ENCODE measurements at regions not wholly inside any gene's neighbourhood (a gene's known extent, or its start where the extent isn't known, plus 50 kb on each side); places are given as distances from the start of the nearest gene placed in this dataset.

DNA sequence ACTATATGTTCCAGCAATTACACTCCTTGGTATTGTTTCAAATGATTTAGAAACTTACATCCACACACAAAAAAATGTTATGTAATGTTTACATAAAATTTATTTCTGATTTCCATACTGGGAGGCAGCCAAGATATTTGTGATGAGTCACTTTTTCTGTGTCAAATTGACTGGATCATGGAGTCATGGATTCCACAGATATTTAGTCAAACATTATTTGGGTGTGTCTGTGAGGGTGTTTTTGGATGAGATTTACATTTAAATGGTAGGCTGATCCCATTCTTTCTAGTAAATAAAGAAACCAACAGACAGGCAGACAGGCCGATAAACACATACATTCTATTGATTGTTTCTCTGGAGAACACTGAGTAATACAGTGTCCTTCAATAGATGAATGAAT lies 562.8 kb downstream of the SLITRK6 start:
- H3K27ac ChIP-seq: no peak overlapping the region
- H3K27me3 ChIP-seq: no peaks in the 10 kb centered on the region
- H3K9me3 ChIP-seq (replicated peaks): no peaks in the 10 kb centered on the region
- no peaks in the 10 kb centered on the region for H3K4me1 ChIP-seq
- no peak for DNase-seq
- no peak overlapping the region for H3K4me3 ChIP-seq
- H3K36me3 ChIP-seq: no peaks in the 10 kb centered on the region

- H3K36me3 ChIP-seq: no peaks in the 10 kb centered on the region
- H3K9me3 ChIP-seq (replicated peaks): no peaks in the 10 kb centered on the region
- H3K4me3 ChIP-seq: no peak overlapping the region
- H3K4me1 ChIP-seq: no peaks in the 10 kb centered on the region
- H3K27me3 ChIP-seq: no peaks in the 10 kb centered on the region
- no peak overlapping the region for H3K27ac ChIP-seq
- no peak for DNase-seq
Measured at GRCh38 chr13:85230691-85231093, 568.5 kb downstream of the SLITRK6 start.

GRCh38 chr13:85228692-85229091 lies 570.5 kb downstream of the SLITRK6 start:
- Histone ChIP-seq H3K27me3 (no peaks in the 10 kb centered on the region), H3K36me3 (no peaks in the 10 kb centered on the region), H3K9me3 (replicated peaks) (no peaks in the 10 kb centered on the region), H3K4me3 (no peak overlapping the region), H3K4me1 (no peaks in the 10 kb centered on the region), H3K27ac (no peak overlapping the region)
- no peak for DNase-seq

GRCh38 chr13:85223883-85224656 lies 575.1 kb downstream of the SLITRK6 start:
- Histone ChIP-seq H3K27ac (no peak overlapping the region), H3K4me1 (no peaks in the 10 kb centered on the region), H3K9me3 (replicated peaks) (no peaks in the 10 kb centered on the region), H3K27me3 (no peaks in the 10 kb centered on the region), H3K4me3 (no peak overlapping the region), H3K36me3 (no peaks in the 10 kb centered on the region)
- no peak for DNase-seq

GRCh38 chr13:85216576-85216975 lies 582.6 kb downstream of the SLITRK6 start:
- Histone ChIP-seq H3K36me3 (no peaks in the 10 kb centered on the region), H3K4me3 (no peak overlapping the region), H3K27ac (no peak overlapping the region), H3K4me1 (no peaks in the 10 kb centered on the region), H3K9me3 (replicated peaks) (no peaks in the 10 kb centered on the region), H3K27me3 (no peaks in the 10 kb centered on the region)
- DNase-seq: no peak

DNA sequence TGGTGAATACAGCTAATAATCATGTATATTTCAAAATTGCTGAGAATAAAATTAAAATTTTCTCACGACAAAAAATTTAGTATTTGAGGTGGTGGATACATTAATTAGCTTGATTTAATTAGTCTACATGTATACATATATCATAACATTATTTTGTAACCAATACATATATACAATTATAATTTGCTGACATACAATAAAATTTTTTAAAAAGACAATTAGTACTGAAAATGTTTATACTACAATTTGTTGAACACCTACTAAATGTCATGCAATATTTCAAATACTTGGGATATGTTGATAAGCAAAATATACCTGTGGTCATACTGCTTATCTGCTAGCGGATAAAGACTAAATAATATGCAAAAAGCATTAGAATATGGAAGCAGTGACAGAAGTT lies 586.5 kb downstream of the SLITRK6 start:
- Histone ChIP-seq H3K27me3 (no peaks in the 10 kb centered on the region), H3K9me3 (replicated peaks) (no peaks in the 10 kb centered on the region), H3K36me3 (no peaks in the 10 kb centered on the region), H3K4me1 (no peaks in the 10 kb centered on the region), H3K4me3 (no peak overlapping the region), H3K27ac (no peak overlapping the region)
- no peak for DNase-seq

DNA sequence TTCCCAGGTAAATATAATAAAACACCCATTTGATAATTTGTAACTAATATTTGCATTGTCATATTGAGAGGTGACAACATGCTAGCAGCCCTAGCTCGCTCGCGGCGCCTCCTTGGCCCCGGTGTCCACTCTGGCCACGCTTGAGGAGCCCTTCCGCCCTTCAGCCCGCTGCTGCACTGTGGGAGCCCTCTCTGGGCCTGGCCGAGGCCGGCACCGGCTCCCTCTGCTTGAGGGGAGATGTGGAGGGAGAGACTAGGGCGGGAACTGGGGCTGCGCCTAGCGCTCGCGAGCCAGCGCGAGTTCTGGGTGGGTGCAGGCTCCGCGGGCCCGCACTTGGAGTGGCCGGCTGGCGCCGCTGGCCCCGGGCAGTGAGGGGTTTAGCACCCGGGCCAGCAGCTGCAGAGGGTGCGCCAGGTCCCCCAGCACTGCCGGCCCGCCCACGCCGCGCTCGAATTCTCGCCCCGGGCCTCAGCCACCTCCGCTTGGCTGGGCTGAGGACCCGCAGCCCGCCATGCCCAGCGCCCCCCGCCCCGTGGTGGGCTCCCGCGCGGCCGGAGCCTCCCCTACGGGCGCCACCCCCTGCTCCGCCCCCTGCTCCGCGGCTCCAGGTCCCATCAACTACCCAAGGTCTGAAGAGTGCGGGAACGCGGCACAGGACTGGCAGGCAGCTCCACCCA lies 594.4 kb downstream of the SLITRK6 start:
- H3K27me3 ChIP-seq: no peaks in the 10 kb centered on the region
- H3K9me3 ChIP-seq (replicated peaks): no peaks in the 10 kb centered on the region
- H3K4me3 ChIP-seq: no peak overlapping the region
- no peaks in the 10 kb centered on the region for H3K4me1 ChIP-seq
- no peak for DNase-seq
- no peaks in the 10 kb centered on the region for H3K36me3 ChIP-seq
- H3K27ac ChIP-seq: no peak overlapping the region

GRCh38 chr13:85197431-85197830 lies 601.8 kb downstream of the SLITRK6 start:
- H3K4me3 ChIP-seq: no peak overlapping the region
- no peaks in the 10 kb centered on the region for H3K9me3 ChIP-seq (replicated peaks)
- no peaks in the 10 kb centered on the region for H3K36me3 ChIP-seq
- H3K27me3 ChIP-seq: no peaks in the 10 kb centered on the region
- no peaks in the 10 kb centered on the region for H3K4me1 ChIP-seq
- H3K27ac ChIP-seq: no peak overlapping the region
- no peak for DNase-seq

DNA sequence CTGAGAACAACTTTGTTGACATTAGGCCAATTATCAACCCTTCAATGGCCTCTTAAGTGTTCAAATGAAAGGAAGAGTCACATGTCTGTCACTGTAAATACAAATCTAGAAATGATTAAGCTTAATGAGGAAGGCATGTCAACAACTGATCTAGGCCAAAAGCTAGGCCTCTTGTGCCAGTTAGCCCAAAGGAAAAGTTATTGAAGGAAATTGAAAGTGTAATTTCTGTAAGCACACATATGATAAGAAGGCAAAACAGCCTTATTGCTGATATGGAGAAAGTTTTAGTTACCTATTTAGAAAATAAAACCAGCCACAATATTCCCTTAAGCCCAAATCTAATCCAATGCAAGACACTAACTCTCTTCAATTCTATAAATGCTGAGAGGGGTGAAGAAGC lies 604.7 kb downstream of the SLITRK6 start:
- H3K4me1 ChIP-seq: no peaks in the 10 kb centered on the region
- DNase-seq: no peak
- H3K9me3 ChIP-seq (replicated peaks): no peaks in the 10 kb centered on the region
- no peak overlapping the region for H3K4me3 ChIP-seq
- H3K27ac ChIP-seq: no peak overlapping the region
- no peaks in the 10 kb centered on the region for H3K36me3 ChIP-seq
- H3K27me3 ChIP-seq: no peaks in the 10 kb centered on the region

DNA sequence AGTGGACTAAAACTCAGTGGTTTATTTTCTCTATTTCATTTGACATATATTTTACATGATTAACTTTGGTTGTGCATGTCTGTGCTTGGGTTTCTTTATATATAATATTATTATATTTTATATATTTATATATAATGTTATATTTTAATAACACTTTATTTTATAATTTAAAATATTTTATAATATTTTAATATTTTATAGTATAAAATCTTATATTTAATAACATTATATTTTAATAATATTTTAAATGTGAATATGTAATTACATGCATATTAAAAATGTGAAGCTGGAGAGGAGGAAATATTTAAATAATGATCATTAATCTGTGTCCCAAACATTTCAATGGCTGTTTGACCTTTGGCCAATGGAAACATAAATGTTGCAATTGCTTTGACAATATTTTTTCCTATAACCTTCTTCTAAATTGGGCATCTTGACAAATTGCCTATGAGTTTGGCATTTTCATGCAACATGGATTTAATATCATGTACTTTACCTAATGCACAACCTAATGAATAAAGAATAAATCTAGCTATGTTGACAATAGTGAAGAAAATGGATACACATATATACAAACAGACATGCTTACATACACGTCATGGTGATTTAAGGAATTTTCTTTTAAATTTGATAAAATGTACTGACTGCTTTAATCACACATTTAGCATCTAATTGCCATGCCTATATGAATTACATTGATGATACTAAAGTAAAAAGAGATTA lies 607.1 kb downstream of the SLITRK6 start:
- no peak for DNase-seq
- no peaks in the 10 kb centered on the region for H3K9me3 ChIP-seq (replicated peaks)
- H3K27ac ChIP-seq: no peak overlapping the region
- no peak overlapping the region for H3K4me3 ChIP-seq
- no peaks in the 10 kb centered on the region for H3K4me1 ChIP-seq
- no peaks in the 10 kb centered on the region for H3K36me3 ChIP-seq
- no peaks in the 10 kb centered on the region for H3K27me3 ChIP-seq

DNA sequence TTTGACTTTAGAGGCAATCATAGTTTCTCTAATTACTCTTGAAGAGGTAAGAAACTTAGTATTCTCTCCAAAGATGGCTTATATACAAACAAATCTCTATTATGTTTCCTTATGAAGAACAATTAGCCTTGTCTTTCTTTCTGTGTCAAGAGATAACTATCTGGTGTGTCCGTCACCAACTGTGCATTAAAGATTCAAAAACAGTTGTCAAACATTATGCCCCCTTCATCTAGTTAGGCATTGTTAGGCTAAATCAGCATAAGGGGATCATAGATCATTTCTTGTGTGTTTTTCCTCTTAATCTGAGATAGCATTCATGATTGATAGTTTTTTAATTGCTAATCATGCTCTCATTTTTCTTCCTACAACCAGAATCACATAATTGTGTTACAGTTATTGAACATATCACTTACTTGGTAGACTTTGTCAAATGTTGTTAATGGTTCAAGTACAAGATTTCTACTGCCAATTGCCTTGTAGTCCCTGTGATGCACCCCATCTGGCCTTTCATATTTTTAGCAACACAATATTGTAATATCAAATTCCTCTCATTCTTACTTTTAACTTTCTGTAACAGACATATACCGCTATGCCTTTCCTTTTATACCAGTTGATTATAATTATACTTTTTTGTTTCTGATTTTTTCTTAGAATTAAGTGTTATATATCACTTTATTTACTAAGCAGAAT lies 612.7 kb downstream of the SLITRK6 start:
- H3K4me1 ChIP-seq: no peaks in the 10 kb centered on the region
- no peak overlapping the region for H3K4me3 ChIP-seq
- H3K27me3 ChIP-seq: no peaks in the 10 kb centered on the region
- H3K27ac ChIP-seq: no peak overlapping the region
- no peaks in the 10 kb centered on the region for H3K36me3 ChIP-seq
- no peaks in the 10 kb centered on the region for H3K9me3 ChIP-seq (replicated peaks)
- DNase-seq: no peak

GRCh38 chr13:85174291-85174690 lies 624.9 kb downstream of the SLITRK6 start:
- Histone ChIP-seq H3K36me3 (no peaks in the 10 kb centered on the region), H3K4me1 (no peaks in the 10 kb centered on the region), H3K9me3 (replicated peaks) (no peaks in the 10 kb centered on the region), H3K27me3 (no peaks in the 10 kb centered on the region), H3K27ac (no peak overlapping the region), H3K4me3 (no peak overlapping the region)
- DNase-seq: no peak

GRCh38 chr13:85170372-85170771 lies 628.8 kb downstream of the SLITRK6 start:
- DNase-seq: no peak
- no peak overlapping the region for H3K27ac ChIP-seq
- no peaks in the 10 kb centered on the region for H3K9me3 ChIP-seq (replicated peaks)
- no peaks in the 10 kb centered on the region for H3K27me3 ChIP-seq
- H3K36me3 ChIP-seq: no peaks in the 10 kb centered on the region
- no peak overlapping the region for H3K4me3 ChIP-seq
- H3K4me1 ChIP-seq: no peaks in the 10 kb centered on the region

DNA sequence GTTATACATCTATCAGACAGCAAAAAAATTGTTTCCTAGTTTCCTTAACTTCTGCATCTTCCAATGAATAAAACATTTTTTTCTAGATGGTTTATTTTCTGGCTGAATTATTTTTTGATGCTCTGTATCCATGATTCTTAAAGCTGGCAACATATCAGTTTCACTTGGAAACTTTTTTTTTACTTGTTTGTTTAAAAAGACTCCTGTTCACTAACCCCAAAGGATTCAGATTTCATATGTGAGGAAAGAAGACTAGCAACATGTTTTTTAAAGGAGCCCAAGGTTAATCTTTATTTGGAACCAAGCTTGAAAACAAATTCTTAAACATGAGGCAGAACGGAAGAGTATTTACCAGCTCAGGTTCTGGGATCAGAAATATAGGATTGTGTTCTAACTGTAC lies 632.3 kb downstream of the SLITRK6 start:
- Histone ChIP-seq H3K36me3 (no peaks in the 10 kb centered on the region), H3K4me1 (no peaks in the 10 kb centered on the region), H3K4me3 (no peak overlapping the region), H3K9me3 (replicated peaks) (no peaks in the 10 kb centered on the region), H3K27me3 (no peaks in the 10 kb centered on the region), H3K27ac (no peak overlapping the region)
- peak in 1 of 2 experiments; percentile 3 for DNase-seq

GRCh38 chr13:85163063-85163462 lies 636.2 kb downstream of the SLITRK6 start:
- H3K9me3 ChIP-seq (replicated peaks): no peaks in the 10 kb centered on the region
- no peaks in the 10 kb centered on the region for H3K27me3 ChIP-seq
- no peak overlapping the region for H3K4me3 ChIP-seq
- H3K4me1 ChIP-seq: no peaks in the 10 kb centered on the region
- no peak for DNase-seq
- H3K36me3 ChIP-seq: no peaks in the 10 kb centered on the region
- no peak overlapping the region for H3K27ac ChIP-seq

Data from SJCRH30 (cell line).